T-helper 17 cell (primary cell): ENCODE measurements at regions not wholly inside any gene's neighbourhood (a gene's known extent, or its start where the extent isn't known, plus 50 kb on each side); places are given as distances from the start of the nearest gene placed in this dataset.
"Not testable (repeated sequence)": the region's sequence is repeated elsewhere in the genome, so short reads cannot be mapped to it uniquely, and the experiment has no call there.

ENCODE experiments used
- ATAC-seq: fragments of 150-1000 bp; cut with Tn5 transposase; 2 replicates; pipeline ENCODE4 v1.10.0; 2021; ENCODE audit warnings: mild to moderate bottlenecking, moderate library complexity
- DNase-seq, 3 donors: peaks; one replicate each; pipeline versions ENCODE4 v3.0.0 to v3.0.0-alpha.2; 2020 to 2021
- H3K9me3 ChIP-seq: one replicate; pipeline ENCODE4 v1.7.0; 2013; ENCODE audit warnings: low read length, mild to moderate bottlenecking; ENCODE audit not compliant: control insufficient read depth, poor library complexity, severe bottlenecking
- H3K27ac Mint-ChIP-seq: one replicate; pipeline ENCODE4 v1.8.0; 2022; ENCODE audit warnings: mild to moderate bottlenecking, moderate library complexity, mixed read lengths
- H3K27me3 Mint-ChIP-seq: one replicate; pipeline ENCODE4 v1.8.0; 2022; ENCODE audit warnings: mixed read lengths
- H3K36me3 Mint-ChIP-seq: one replicate; pipeline ENCODE4 v1.8.0; 2022; ENCODE audit warnings: low read depth, mixed read lengths
- H3K4me1 Mint-ChIP-seq: one replicate; pipeline ENCODE4 v1.8.0; 2022; ENCODE audit warnings: mild to moderate bottlenecking, mixed read lengths
- H3K4me3 Mint-ChIP-seq: one replicate; pipeline ENCODE4 v1.8.0; 2022; ENCODE audit warnings: mild to moderate bottlenecking, moderate library complexity, mixed read lengths

DNA sequence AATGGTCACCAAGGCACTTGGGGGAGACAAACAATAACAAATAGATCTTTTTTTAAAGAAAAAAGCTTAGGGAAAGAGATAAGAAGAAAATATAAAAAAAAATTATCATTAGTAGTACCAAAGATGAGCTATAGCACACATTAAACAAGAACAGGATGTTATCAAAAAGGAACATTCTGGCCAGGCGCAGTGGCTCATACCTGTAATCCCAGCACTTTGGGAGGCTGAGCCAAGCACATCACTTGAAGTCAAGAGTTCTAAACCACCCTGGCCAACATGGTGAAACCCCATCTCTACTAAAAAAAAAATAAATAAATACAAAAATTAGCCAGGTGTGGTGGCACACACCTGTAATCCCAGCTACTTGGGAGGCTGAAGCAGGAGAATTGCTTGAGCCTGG is 92.9 kb downstream of the C9orf50 start:
- DNase-seq, ATAC-seq, H3K9me3 ChIP-seq, H3K4me3 Mint-ChIP-seq, H3K27ac Mint-ChIP-seq, H3K4me1 Mint-ChIP-seq, H3K36me3 Mint-ChIP-seq: not testable (repeated sequence)
- H3K27me3 Mint-ChIP-seq, result peaks cover 35% of the 10 kb centered on the region

GRCh38 chr9:129525656-129526196 is 95.2 kb downstream of the C9orf50 start:
- Mint-ChIP-seq H3K4me3 (no peak overlapping the region), H3K36me3 (peaks cover 7% of the 10 kb centered on the region), H3K27me3 (peaks cover 40% of the 10 kb centered on the region), H3K27ac (no peak overlapping the region), H3K4me1 (peaks cover 7% of the 10 kb centered on the region)
- no peak for ATAC-seq
- no peaks in the 10 kb centered on the region for H3K9me3 ChIP-seq
- no peak for DNase-seq

DNA sequence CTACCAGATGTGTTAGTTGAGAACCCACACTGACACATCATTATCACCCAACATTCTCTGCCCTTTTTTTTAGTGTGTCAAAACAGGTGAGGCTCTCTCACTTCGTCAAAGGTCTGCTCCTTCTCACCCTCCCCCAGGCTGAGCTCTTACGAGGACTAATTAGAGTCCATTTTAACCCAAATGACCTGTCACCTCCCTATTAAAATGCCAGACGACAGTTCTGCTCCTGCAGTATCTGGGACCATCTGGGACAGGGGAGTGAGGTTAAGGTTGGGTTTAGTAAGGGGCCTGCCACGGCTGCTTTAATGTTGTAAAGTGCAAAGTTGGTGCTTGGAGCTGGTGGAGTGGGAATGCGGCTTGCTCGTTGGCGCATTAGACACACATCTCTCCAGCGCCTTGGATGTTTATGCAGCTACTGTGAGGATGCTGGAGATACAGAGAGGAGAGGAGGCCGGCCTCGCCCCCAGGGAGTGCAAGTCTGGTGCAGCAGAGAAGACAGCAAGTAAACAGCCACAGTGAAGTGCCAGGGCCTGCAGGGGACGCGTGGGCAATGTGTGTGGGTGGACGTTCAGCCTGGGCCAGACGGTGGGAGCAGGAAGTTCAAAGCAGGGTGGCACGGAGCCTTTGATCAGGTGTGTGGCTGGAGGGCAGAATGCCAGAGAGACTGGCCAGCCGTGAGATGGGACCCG is 96.2 kb downstream of the C9orf50 start:
- Mint-ChIP-seq H3K27ac (no peak overlapping the region), H3K4me1 (peaks cover 5% of the 10 kb centered on the region), H3K36me3 (peaks cover 5% of the 10 kb centered on the region), H3K4me3 (peak overlapping the region; percentile 25), H3K27me3 (peaks cover 40% of the 10 kb centered on the region)
- DNase-seq (no peak), ATAC-seq (no peak)
- no peaks in the 10 kb centered on the region for H3K9me3 ChIP-seq

DNA sequence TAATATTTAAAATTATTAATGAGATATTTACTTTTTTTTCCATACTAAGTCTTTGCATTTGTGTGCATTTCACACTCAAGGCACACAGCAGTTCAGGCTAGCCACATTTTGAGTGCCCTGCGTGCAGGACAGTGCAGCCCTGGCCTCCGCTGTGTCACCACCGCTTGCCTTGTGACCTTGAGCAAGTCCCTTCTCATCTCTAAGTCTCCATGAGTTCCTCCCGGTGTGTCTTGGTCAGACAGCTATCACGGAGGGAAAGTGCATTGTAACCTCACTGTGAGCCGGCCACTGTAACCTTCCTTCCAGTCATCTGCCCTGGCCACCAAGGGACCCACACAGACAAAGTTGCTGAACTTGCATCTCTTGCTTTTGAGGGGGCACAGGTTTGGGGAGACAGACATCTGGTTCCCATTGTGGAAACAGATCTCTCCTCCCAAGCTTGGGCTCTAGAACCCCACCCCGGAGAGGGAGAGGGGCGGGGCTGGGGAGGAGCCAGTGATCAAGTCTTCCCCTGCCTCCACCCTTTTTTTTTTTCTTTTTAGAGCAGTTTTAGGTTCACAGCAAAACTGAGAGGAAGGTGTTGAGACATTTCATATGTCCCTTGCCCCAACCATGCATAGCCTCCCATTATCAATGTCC is 96.8 kb downstream of the C9orf50 start:
- Mint-ChIP-seq H3K27ac (no peak overlapping the region), H3K36me3 (peaks cover 5% of the 10 kb centered on the region), H3K27me3 (peaks cover 40% of the 10 kb centered on the region), H3K4me3 (no peak overlapping the region), H3K4me1 (peaks cover 5% of the 10 kb centered on the region)
- H3K9me3 ChIP-seq, result no peaks in the 10 kb centered on the region
- no peak for DNase-seq
- no peak for ATAC-seq

DNA sequence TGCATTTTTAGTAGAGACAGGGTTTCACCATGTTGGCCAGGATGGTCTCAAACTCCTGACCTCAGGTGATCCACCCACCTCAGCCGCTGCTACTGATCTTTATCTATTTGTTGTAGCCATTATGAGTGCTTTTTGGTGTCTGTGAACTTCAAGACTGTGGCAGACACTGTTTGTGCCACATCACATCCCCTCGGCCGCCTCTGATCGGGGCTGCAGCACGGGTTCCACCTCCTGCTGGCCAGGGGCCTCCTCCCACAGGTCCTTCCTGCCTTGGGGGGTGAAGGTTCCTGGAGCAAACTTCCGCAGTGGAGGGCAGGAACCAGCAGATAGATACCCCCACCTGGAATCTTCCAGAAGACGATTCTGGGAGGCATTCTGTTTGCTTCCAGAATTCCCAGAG is 98.5 kb downstream of the C9orf50 start:
- Mint-ChIP-seq H3K36me3 (peaks cover 5% of the 10 kb centered on the region), H3K4me1 (peaks cover 5% of the 10 kb centered on the region), H3K27ac (no peak overlapping the region), H3K4me3 (no peak overlapping the region), H3K27me3 (peaks cover 36% of the 10 kb centered on the region)
- DNase-seq (no peak), ATAC-seq (no peak)
- H3K9me3 ChIP-seq, result no peaks in the 10 kb centered on the region

GRCh38 chr9:129520082-129520481 is 100.8 kb downstream of the C9orf50 start:
- no peaks in the 10 kb centered on the region for H3K9me3 ChIP-seq
- Mint-ChIP-seq H3K4me1 (peaks cover 5% of the 10 kb centered on the region), H3K36me3 (no peaks in the 10 kb centered on the region), H3K27me3 (peaks cover 21% of the 10 kb centered on the region), H3K4me3 (no peak overlapping the region), H3K27ac (no peak overlapping the region)
- ATAC-seq, result no peak
- no peak for DNase-seq

- no peak for DNase-seq
- no peak for ATAC-seq
- no peak overlapping the region for H3K27ac Mint-ChIP-seq
- H3K27me3 Mint-ChIP-seq, result peaks cover 7% of the 10 kb centered on the region
- H3K4me1 Mint-ChIP-seq, result peaks cover 2% of the 10 kb centered on the region
- no peak overlapping the region for H3K4me3 Mint-ChIP-seq
- no peaks in the 10 kb centered on the region for H3K9me3 ChIP-seq
- H3K36me3 Mint-ChIP-seq, result no peaks in the 10 kb centered on the region
These were observed 102.8 kb downstream of the C9orf50 start for GRCh38 chr9:129518074-129518473.

GRCh38 chr9:129517006-129517405 is 103.9 kb downstream of the C9orf50 start:
- Mint-ChIP-seq H3K36me3 (no peaks in the 10 kb centered on the region), H3K4me3 (no peak overlapping the region), H3K27me3 (no peaks in the 10 kb centered on the region), H3K27ac (no peak overlapping the region), H3K4me1 (no peaks in the 10 kb centered on the region)
- DNase-seq (no peak), ATAC-seq (no peak)
- no peaks in the 10 kb centered on the region for H3K9me3 ChIP-seq

GRCh38 chr9:129514891-129515290 is 106.0 kb downstream of the C9orf50 start:
- no peak overlapping the region for H3K27ac Mint-ChIP-seq
- no peaks in the 10 kb centered on the region for H3K36me3 Mint-ChIP-seq
- H3K27me3 Mint-ChIP-seq, result no peaks in the 10 kb centered on the region
- DNase-seq (no peak), ATAC-seq (no peak)
- H3K9me3 ChIP-seq, result no peaks in the 10 kb centered on the region
- H3K4me3 Mint-ChIP-seq, result no peak overlapping the region
- H3K4me1 Mint-ChIP-seq, result no peaks in the 10 kb centered on the region

DNA sequence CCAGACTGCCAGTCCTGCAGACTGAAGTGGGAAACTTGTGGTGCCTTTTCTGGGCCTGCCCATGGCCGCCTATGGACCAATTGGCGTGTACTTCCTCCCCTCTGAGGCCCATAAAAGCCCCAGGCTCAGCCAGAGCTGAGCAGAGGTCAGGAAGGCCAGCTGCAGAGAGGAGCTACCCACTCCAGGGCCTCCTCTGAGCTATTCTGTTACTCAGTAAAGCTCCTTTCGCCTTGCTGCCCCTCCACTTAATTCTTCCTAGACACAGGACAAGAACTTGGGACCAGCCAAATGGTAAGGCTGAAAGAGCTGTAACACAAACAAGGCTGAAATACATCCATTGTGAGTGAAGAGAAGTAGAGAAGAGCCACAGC is 106.4 kb downstream of the C9orf50 start:
- H3K27me3 Mint-ChIP-seq, result no peaks in the 10 kb centered on the region
- no peaks in the 10 kb centered on the region for H3K9me3 ChIP-seq
- no peak for ATAC-seq
- H3K27ac Mint-ChIP-seq, result no peak overlapping the region
- no peak overlapping the region for H3K4me3 Mint-ChIP-seq
- H3K4me1 Mint-ChIP-seq, result no peaks in the 10 kb centered on the region
- no peaks in the 10 kb centered on the region for H3K36me3 Mint-ChIP-seq
- no peak for DNase-seq

DNA sequence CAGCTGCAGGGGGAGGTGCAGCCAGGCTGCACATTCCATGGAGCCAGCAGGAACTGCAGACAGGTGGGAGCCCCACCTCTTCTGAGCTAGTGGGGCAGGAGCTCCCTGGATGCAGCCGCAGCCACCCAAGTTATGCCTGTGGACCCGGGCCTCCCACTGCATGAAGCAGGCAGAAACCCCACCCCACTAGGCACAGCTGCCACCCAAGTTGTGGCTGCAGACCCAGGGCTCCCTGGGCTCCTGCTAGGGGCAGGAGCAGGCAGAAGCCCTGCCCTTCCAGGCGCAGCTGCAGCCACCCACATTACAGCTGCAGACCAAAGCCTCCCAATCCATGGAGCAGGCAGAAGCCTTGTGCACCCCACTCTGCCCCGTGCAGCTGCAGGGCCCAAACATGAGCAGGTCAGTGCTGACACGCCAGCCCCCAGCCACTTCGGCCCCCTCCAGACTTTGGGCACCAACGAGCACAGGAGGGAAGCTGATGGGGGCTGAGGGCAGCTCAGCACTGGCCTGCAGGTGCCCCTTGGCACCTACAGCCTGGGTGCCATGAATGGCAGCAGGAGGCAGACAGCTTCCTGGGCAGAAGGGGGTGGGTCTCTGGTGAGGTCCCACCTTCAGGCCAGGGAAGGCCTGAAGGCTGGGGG is 106.9 kb downstream of the C9orf50 start:
- no peak overlapping the region for H3K4me3 Mint-ChIP-seq
- no peak overlapping the region for H3K27ac Mint-ChIP-seq
- H3K4me1 Mint-ChIP-seq, result no peaks in the 10 kb centered on the region

GRCh38 chr9:129513282-129513681 is 107.6 kb downstream of the C9orf50 start:
- H3K4me1 Mint-ChIP-seq, result no peaks in the 10 kb centered on the region
- H3K27me3 Mint-ChIP-seq, result no peaks in the 10 kb centered on the region
- no peaks in the 10 kb centered on the region for H3K36me3 Mint-ChIP-seq
- no peak for DNase-seq
- ATAC-seq, result no peak
- H3K9me3 ChIP-seq, result no peaks in the 10 kb centered on the region
- H3K27ac Mint-ChIP-seq, result no peak overlapping the region
- no peak overlapping the region for H3K4me3 Mint-ChIP-seq

More for the DNA sequence above, 106.9 kb downstream of the C9orf50 start:
- ATAC-seq (no peak), DNase-seq (no peak)
- no peaks in the 10 kb centered on the region for H3K9me3 ChIP-seq
- no peaks in the 10 kb centered on the region for H3K27me3 Mint-ChIP-seq
- no peaks in the 10 kb centered on the region for H3K36me3 Mint-ChIP-seq

DNA sequence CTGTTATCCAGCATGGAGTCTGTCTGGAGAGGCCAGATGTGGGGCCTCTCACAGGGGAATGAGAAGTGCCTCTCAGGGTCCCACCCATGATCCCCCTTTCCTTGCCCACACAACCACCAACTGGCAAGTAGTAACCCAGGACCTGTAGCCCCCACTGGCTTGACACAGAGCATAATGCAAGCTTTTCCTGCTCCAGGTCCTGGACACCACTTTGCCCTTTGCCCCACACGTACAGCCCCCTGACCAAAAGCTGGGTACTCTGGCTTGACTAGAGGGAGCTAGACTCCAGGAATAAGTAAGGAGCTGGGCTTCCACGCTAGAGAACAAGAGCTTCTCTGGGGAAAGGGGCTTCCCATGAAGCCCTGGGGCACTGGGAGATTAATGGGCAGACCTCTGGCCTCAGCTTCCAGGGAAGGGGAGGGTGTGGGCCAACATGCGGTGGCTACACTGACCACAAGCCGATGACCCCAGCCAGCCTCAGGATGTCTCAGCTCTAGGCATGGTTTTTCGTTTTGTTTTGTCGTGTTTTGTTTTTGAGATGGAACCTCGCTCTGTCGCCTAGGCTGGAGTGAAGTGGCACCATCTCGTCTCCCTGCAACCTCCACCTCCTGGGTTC is 109.5 kb downstream of the C9orf50 start:
- no peak for ATAC-seq
- DNase-seq, result no peak
- H3K9me3 ChIP-seq, result no peaks in the 10 kb centered on the region
- Mint-ChIP-seq H3K36me3 (no peaks in the 10 kb centered on the region), H3K27ac (no peak overlapping the region), H3K4me1 (no peaks in the 10 kb centered on the region), H3K4me3 (no peak overlapping the region), H3K27me3 (no peaks in the 10 kb centered on the region)
